ENCODE measurements at regions not wholly inside any gene's neighbourhood (a gene's known extent, or its start where the extent isn't known, plus 50 kb on each side); places are given as distances from the start of the nearest gene placed in this dataset.

DNA sequence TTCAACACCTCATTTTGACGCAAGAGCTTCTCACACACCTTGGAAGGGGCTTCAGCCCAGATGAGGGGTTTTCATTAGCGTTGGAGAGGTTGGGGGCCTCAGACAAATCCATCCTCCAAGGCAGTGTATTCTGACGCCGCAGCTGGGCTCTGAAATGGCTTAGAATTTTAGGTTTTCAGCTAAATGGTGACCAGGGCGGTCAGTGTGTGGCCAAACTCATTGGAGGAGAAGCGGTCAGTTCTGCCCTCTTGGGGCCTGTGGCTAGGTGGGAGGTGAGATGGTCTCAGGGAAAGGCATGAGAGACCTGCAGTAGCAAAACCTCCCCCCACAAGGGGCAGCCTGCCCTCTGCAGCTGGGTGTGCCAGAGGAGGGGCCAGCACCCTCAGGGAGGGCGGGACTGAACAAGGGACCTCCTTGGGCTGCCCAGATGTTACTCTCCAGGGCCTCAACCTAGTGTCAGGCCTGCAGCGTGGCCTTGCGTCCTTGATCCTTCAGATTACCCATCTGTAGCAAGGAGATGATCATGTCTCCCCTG, 155.8 kb downstream of the URI1 start:
- no peaks in the 10 kb centered on the region for H3K9me3 ChIP-seq
- in situ Hi-C loops (cut with MboI; ENCODE audit: low sequenced_read_pairs in 4 of 4) = no loop called here
- no peaks in the 10 kb centered on the region for H3K27me3 ChIP-seq
- H3K27ac ChIP-seq = no peak overlapping the region
- intact Hi-C loops (cut with DNase I; ENCODE audit: low total_unique reads) = no loop called here
- no peak for ATAC-seq
- TF ChIP-seq POLR2A (IDR thresholded peaks at IDR 0.05) = no peak
- TF ChIP-seq, protein P1, sequence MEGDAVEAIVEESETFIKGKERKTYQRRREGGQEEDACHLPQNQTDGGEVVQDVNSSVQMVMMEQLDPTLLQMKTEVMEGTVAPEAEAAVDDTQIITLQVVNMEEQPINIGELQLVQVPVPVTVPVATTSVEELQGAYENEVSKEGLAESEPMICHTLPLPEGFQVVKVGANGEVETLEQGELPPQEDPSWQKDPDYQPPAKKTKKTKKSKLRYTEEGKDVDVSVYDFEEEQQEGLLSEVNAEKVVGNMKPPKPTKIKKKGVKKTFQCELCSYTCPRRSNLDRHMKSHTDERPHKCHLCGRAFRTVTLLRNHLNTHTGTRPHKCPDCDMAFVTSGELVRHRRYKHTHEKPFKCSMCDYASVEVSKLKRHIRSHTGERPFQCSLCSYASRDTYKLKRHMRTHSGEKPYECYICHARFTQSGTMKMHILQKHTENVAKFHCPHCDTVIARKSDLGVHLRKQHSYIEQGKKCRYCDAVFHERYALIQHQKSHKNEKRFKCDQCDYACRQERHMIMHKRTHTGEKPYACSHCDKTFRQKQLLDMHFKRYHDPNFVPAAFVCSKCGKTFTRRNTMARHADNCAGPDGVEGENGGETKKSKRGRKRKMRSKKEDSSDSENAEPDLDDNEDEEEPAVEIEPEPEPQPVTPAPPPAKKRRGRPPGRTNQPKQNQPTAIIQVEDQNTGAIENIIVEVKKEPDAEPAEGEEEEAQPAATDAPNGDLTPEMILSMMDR (IDR thresholded peaks at IDR 0.05 in 4 of 5, conservative IDR thresholded peaks at IDR 0.05 in 1 of 5) = no peak
- no peak overlapping the region for H3K4me3 ChIP-seq
- DNase-seq = no peak
- no peaks in the 10 kb centered on the region for H3K36me3 ChIP-seq
- H3K4me1 ChIP-seq = no peaks in the 10 kb centered on the region

DNA sequence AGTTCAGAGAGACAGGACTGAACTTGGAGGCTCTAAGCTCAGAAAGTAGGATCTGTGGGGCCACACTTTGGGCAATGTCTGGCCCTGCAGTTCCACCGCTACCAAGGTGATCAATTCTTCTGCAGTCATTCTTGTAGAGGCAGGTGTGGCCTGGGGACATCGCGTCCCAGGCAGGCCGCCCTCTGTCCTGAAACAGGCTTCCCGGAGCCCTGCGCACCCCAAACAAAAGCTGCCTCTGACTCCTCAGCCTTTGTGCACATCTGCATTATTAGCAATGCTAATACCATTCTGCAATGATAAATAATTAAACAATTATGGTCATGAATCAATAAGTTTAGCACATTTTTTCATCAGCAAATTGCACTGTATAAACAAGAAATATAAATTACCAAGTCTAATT, 160.2 kb downstream of the URI1 start:
- TF ChIP-seq POLR2A (IDR thresholded peaks at IDR 0.05) = no peak
- TF ChIP-seq, protein P1 (IDR thresholded peaks at IDR 0.05 in 4 of 5, conservative IDR thresholded peaks at IDR 0.05 in 1 of 5) = no peak
- no peak for ATAC-seq
- Histone ChIP-seq H3K4me1 (no peaks in the 10 kb centered on the region), H3K9me3 (no peaks in the 10 kb centered on the region), H3K27ac (no peak overlapping the region), H3K27me3 (no peaks in the 10 kb centered on the region), H3K36me3 (no peaks in the 10 kb centered on the region), H3K4me3 (no peak overlapping the region)
- no peak for DNase-seq
- in situ Hi-C loops (cut with MboI; ENCODE audit: low sequenced_read_pairs in 4 of 4) (no loop called here), intact Hi-C loops (cut with DNase I; ENCODE audit: low total_unique reads) (no loop called here)

- Histone ChIP-seq H3K27me3 (no peaks in the 10 kb centered on the region), H3K4me1 (no peaks in the 10 kb centered on the region), H3K9me3 (no peaks in the 10 kb centered on the region), H3K4me3 (no peak overlapping the region), H3K27ac (no peak overlapping the region), H3K36me3 (no peaks in the 10 kb centered on the region)
- DNase-seq (no peak), ATAC-seq (no peak)
- TF ChIP-seq, protein P1 (IDR thresholded peaks at IDR 0.05 in 4 of 5, conservative IDR thresholded peaks at IDR 0.05 in 1 of 5) = no peak
- intact Hi-C loops (cut with DNase I; ENCODE audit: low total_unique reads) (no loop called here), in situ Hi-C loops (cut with MboI; ENCODE audit: low sequenced_read_pairs in 4 of 4) (no loop called here)
These were observed 160.6 kb downstream of the URI1 start for GRCh38 chr19:30102666-30103065.

DNA sequence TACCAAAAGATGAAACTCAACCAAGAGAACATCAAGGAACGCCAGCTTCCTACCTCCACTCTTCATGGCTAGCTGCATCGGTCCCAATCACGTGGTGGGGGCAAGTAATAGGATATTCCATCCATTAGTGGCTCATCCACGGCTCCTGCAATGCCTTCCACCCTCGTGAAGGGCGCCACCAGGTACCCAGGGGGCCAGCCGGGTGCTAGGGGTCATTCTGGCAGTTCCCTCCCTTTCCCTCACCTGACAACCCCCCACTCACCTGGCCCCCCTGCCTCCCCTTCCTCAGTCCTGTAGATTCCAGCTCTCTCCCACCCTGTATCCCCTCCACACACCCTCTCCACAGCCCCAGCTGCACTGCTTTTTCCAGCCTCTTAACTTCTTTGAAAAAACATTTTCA, 161.9 kb downstream of the URI1 start:
- Histone ChIP-seq H3K36me3 (no peaks in the 10 kb centered on the region), H3K27me3 (no peaks in the 10 kb centered on the region), H3K4me3 (no peak overlapping the region), H3K9me3 (no peaks in the 10 kb centered on the region), H3K4me1 (no peaks in the 10 kb centered on the region), H3K27ac (no peak overlapping the region)
- intact Hi-C loops (cut with DNase I; ENCODE audit: low total_unique reads) (no loop called here), in situ Hi-C loops (cut with MboI; ENCODE audit: low sequenced_read_pairs in 4 of 4) (no loop called here)
- TF ChIP-seq POLR2A (IDR thresholded peaks at IDR 0.05) = no peak
- TF ChIP-seq, protein P1 (IDR thresholded peaks at IDR 0.05 in 4 of 5, conservative IDR thresholded peaks at IDR 0.05 in 1 of 5) = no peak
- no peak for DNase-seq
- no peak for ATAC-seq

DNA sequence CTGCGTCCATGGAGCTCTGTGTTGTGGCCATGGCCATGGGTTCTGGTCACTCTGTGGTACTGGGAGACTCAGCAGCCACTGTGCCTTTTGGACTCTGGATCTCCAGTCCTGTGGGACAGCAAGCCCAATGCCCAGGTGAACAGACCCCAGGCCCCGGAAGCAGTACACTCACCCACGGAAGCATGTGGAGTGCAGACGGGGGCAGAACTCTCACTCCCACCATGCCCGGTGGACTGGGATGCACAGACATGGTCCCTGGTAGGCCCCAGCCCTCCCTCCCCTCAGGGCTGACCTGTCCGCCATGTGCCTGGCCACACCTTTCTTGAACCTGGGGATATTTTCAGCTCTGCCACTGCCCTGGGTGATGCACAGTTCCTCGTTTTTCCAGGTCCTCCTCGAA, 163.3 kb downstream of the URI1 start:
- no peak for DNase-seq
- in situ Hi-C loops (cut with MboI; ENCODE audit: low sequenced_read_pairs in 4 of 4) = no loop called here
- no peaks in the 10 kb centered on the region for H3K4me1 ChIP-seq
- H3K27me3 ChIP-seq = no peaks in the 10 kb centered on the region
- H3K36me3 ChIP-seq = no peaks in the 10 kb centered on the region
- no peak overlapping the region for H3K4me3 ChIP-seq
- no peak overlapping the region for H3K27ac ChIP-seq
- TF ChIP-seq, protein P1 (IDR thresholded peaks at IDR 0.05 in 4 of 5, conservative IDR thresholded peaks at IDR 0.05 in 1 of 5) = no peak
- no peak for TF ChIP-seq POLR2A (IDR thresholded peaks at IDR 0.05)
- ATAC-seq = no peak
- intact Hi-C loops (cut with DNase I; ENCODE audit: low total_unique reads) = no loop called here
- no peaks in the 10 kb centered on the region for H3K9me3 ChIP-seq

Data from gastrocnemius medialis (tissue), 4 donors.